Upper lobe of right lung (tissue), 1 donor: ENCODE measurements at regions not wholly inside any gene's neighbourhood (a gene's known extent, or its start where the extent isn't known, plus 50 kb on each side); places are given as distances from the start of the nearest gene placed in this dataset.

Source experiments
- ATAC-seq: fragments of 200-7000 bp; cut with Tn5 transposase; one replicate; pipeline ENCODE4 v1.9.1; 2020; ENCODE audit warnings: mild to moderate bottlenecking, moderate library complexity
- DNase-seq: peaks from one replicate; pipeline ENCODE4 v3.0.0-alpha.2; 2020
- H3K27ac ChIP-seq: fragments of 200-600 bp; one replicate; pipeline ENCODE4 v1.8.0; 2022
- H3K27me3 ChIP-seq: fragments of 200-600 bp; one replicate; pipeline ENCODE4 v1.8.0; 2022; ENCODE audit warnings: mild to moderate bottlenecking
- H3K36me3 ChIP-seq: fragments of 200-600 bp; one replicate; pipeline ENCODE4 v1.8.0; 2022
- H3K4me1 ChIP-seq: fragments of 200-600 bp; one replicate; pipeline ENCODE4 v1.8.0; 2022
- H3K4me3 ChIP-seq: fragments of 200-600 bp; one replicate; pipeline ENCODE4 v1.8.0; 2022; ENCODE audit warnings: mild to moderate bottlenecking
- H3K9me3 ChIP-seq: fragments of 200-600 bp; one replicate; pipeline ENCODE4 v1.8.0; 2022
- CTCF ChIP-seq: fragments of 200-600 bp; IDR thresholded peaks from one replicate; pipeline ENCODE4 v1.8.0; 2022; ENCODE audit warnings: antibody characterized with exemption
- intact Hi-C: fragments of 100-400 bp; cut with DNase I; formaldehyde crosslinking; loops from one replicate; pipeline ENCODE4 v1.11.0; 2022
- donor health status: DM: no; HTN: yes; CAD: no; lungs with severe emphysema.

- no peaks in the 10 kb centered on the region for H3K9me3 ChIP-seq
- ATAC-seq (no peak), DNase-seq (no peak)
- no peak overlapping the region for H3K4me3 ChIP-seq
- H3K27ac ChIP-seq, result no peak overlapping the region
- no peaks in the 10 kb centered on the region for H3K36me3 ChIP-seq
- intact Hi-C loops, result no loop called here
- H3K27me3 ChIP-seq, result peaks cover 42% of the 10 kb centered on the region
- no peaks in the 10 kb centered on the region for H3K4me1 ChIP-seq
- no peak for TF ChIP-seq CTCF
These were observed 110.4 kb downstream of the MICALL2 start for GRCh38 chr7:1348823-1349335.

GRCh38 chr7:1349351-1349761 lies 109.9 kb downstream of the MICALL2 start:
- DNase-seq (no peak), ATAC-seq (no peak)
- intact Hi-C loops, result no loop called here
- peaks cover 47% of the 10 kb centered on the region for H3K27me3 ChIP-seq
- H3K4me3 ChIP-seq, result no peak overlapping the region
- H3K36me3 ChIP-seq, result no peaks in the 10 kb centered on the region
- no peak overlapping the region for H3K27ac ChIP-seq
- no peaks in the 10 kb centered on the region for H3K4me1 ChIP-seq
- TF ChIP-seq CTCF, result no peak
- H3K9me3 ChIP-seq, result no peaks in the 10 kb centered on the region

GRCh38 chr7:1351881-1352625 lies 107.2 kb downstream of the MICALL2 start:
- no peak overlapping the region for H3K27ac ChIP-seq
- H3K27me3 ChIP-seq, result peaks cover 56% of the 10 kb centered on the region
- no peak overlapping the region for H3K4me3 ChIP-seq
- TF ChIP-seq CTCF, result no peak
- no peaks in the 10 kb centered on the region for H3K36me3 ChIP-seq
- DNase-seq (no peak), ATAC-seq (no peak)
- intact Hi-C loops, result no loop called here
- H3K4me1 ChIP-seq, result no peaks in the 10 kb centered on the region
- H3K9me3 ChIP-seq, result no peaks in the 10 kb centered on the region

- H3K27me3 ChIP-seq, result peaks cover 53% of the 10 kb centered on the region
These were observed 106.5 kb downstream of the MICALL2 start for GRCh38 chr7:1352656-1353271.

More at GRCh38 chr7:1352656-1353271, 106.5 kb downstream of the MICALL2 start:
- ATAC-seq (no peak), DNase-seq (no peak)
- Histone ChIP-seq H3K9me3 (no peaks in the 10 kb centered on the region), H3K36me3 (no peaks in the 10 kb centered on the region), H3K4me3 (no peak overlapping the region), H3K27ac (no peak overlapping the region), H3K4me1 (no peaks in the 10 kb centered on the region)
- intact Hi-C loops, result no loop called here
- TF ChIP-seq CTCF, result no peak
